Medulla oblongata (tissue), 1 donor: ENCODE measurements at regions not wholly inside any gene's neighbourhood (a gene's known extent, or its start where the extent isn't known, plus 50 kb on each side); places are given as distances from the start of the nearest gene placed in this dataset.

Experiments
- DNase-seq: peaks from one replicate; pipeline ENCODE4 v3.0.0-alpha.2; 2015; ENCODE audit errors: extremely low spot score

GRCh38 chr3:27590437-27591298 is 106.5 kb upstream of the SLC4A7 start:
- DNase-seq = peak; percentile 74

GRCh38 chr3:27589795-27590194 is 105.6 kb upstream of the SLC4A7 start:
- no peak for DNase-seq

- DNase-seq = no peak
Measured at GRCh38 chr3:27585429-27585828, 101.2 kb upstream of the SLC4A7 start.

- no peak for DNase-seq
Measured at GRCh38 chr3:27584874-27585273, 100.7 kb upstream of the SLC4A7 start.

GRCh38 chr3:27581852-27582251 is 97.7 kb upstream of the SLC4A7 start:
- DNase-seq = no peak

- no peak for DNase-seq
Measured at GRCh38 chr3:27578032-27578431, 93.8 kb upstream of the SLC4A7 start.

GRCh38 chr3:27577504-27577903 is 93.3 kb upstream of the SLC4A7 start:
- DNase-seq = no peak

GRCh38 chr3:27576171-27576570 is 92.0 kb upstream of the SLC4A7 start:
- DNase-seq = no peak

GRCh38 chr3:27575499-27575898 is 91.3 kb upstream of the SLC4A7 start:
- DNase-seq = no peak

- no peak for DNase-seq
Measured at GRCh38 chr3:27574438-27574795, 90.2 kb upstream of the SLC4A7 start.

- no peak for DNase-seq
Measured at GRCh38 chr3:27573780-27574437, 89.7 kb upstream of the SLC4A7 start.

- no peak for DNase-seq
Measured at GRCh38 chr3:27573138-27573537, 89.0 kb upstream of the SLC4A7 start.

GRCh38 chr3:27571345-27571744 is 87.2 kb upstream of the SLC4A7 start:
- DNase-seq = no peak

- DNase-seq = no peak
Measured at GRCh38 chr3:27570421-27571106, 86.4 kb upstream of the SLC4A7 start.

- DNase-seq = peak; percentile 68
Measured at GRCh38 chr3:27568393-27568792, 84.2 kb upstream of the SLC4A7 start.

- DNase-seq = no peak
Measured at GRCh38 chr3:27567251-27567650, 83.1 kb upstream of the SLC4A7 start.

- peak; percentile 30 for DNase-seq
Measured at GRCh38 chr3:27565201-27565852, 81.1 kb upstream of the SLC4A7 start.

- DNase-seq = no peak
Measured at GRCh38 chr3:27561576-27561975, 77.4 kb upstream of the SLC4A7 start.

GRCh38 chr3:27560484-27561056 is 76.4 kb upstream of the SLC4A7 start:
- DNase-seq = no peak

- DNase-seq = no peak
Measured at GRCh38 chr3:27559835-27560234, 75.7 kb upstream of the SLC4A7 start.

- no peak for DNase-seq
Measured at GRCh38 chr3:27559381-27559780, 75.2 kb upstream of the SLC4A7 start.

- no peak for DNase-seq
Measured at GRCh38 chr3:27557411-27557810, 73.2 kb upstream of the SLC4A7 start.
